CD4-positive, alpha-beta T cell (primary cell): ENCODE measurements at regions not wholly inside any gene's neighbourhood (a gene's known extent, or its start where the extent isn't known, plus 50 kb on each side); places are given as distances from the start of the nearest gene placed in this dataset.

Source experiments
- ATAC-seq: fragments of 200-7000 bp; cut with Tn5 transposase; one replicate; pipeline ENCODE4 v1.10.0; 2022; ENCODE audit warnings: mild to moderate bottlenecking; ENCODE audit not compliant: poor library complexity
- CTCF ChIA-PET: fragments of 350-600 bp; sonication (Branson Sonifier 250); formaldehyde crosslinking; loops from one replicate; lab custom pipeline; 2021; ENCODE audit warnings: antibody characterized with exemption, inconsistent platforms; lab: Charles Lee
- POLR2A ChIA-PET: fragments of 350-600 bp; sonication (Branson Sonifier 250); formaldehyde crosslinking; loops from one replicate; lab custom pipeline; 2021; ENCODE audit warnings: antibody characterized with exemption, inconsistent platforms; lab: Charles Lee
- DNase-seq, 14 experiments: peaks; one replicate each; pipeline ENCODE4 v3.0.0-alpha.2; 2013 to 2020; ENCODE audit warnings: mixed read lengths in 2 of 14
- H3K27ac ChIP-seq, 2 donors: one replicate each; pipeline versions ENCODE4 v1.5.1 to v1.7.0; 2013; ENCODE audit warnings: low read length in 2 of 2, low read depth in 1 of 2, mild to moderate bottlenecking in 1 of 2
- H3K27me3 ChIP-seq, 2 experiments: 1 replicate in 1 of 2; 2 replicates in 1 of 2; pipeline versions ENCODE4 v1.6.1 to v1.7.0; 2013; ENCODE audit warnings: low read length in 2 of 2, control low read depth in 1 of 2, mild to moderate bottlenecking in 1 of 2, moderate library complexity in 1 of 2; ENCODE audit not compliant: insufficient read depth in 2 of 2, control insufficient read depth in 1 of 2
- H3K36me3 ChIP-seq: one replicate; pipeline ENCODE4 v1.6.1; 2013; ENCODE audit warnings: low read length, control low read depth; ENCODE audit not compliant: insufficient read depth
- H3K4me1 ChIP-seq: one replicate; pipeline ENCODE4 v1.6.1; 2013; ENCODE audit warnings: low read length, control low read depth; ENCODE audit not compliant: insufficient read depth
- H3K4me3 ChIP-seq: one replicate; pipeline ENCODE4 v1.5.1; 2013; ENCODE audit warnings: mild to moderate bottlenecking, low read length, moderate library complexity
- H3K9me3 ChIP-seq, 2 experiments: 1 replicate in 1 of 2; 2 replicates in 1 of 2; pipeline versions ENCODE4 v1.6.1 to v1.7.0; 2013; ENCODE audit warnings: low read length in 2 of 2, mild to moderate bottlenecking in 2 of 2, control low read depth in 1 of 2, moderate library complexity in 1 of 2; ENCODE audit not compliant: control insufficient read depth in 1 of 2, insufficient read depth in 1 of 2
- H3K27ac Mint-ChIP-seq: one replicate; pipeline ENCODE4 v1.8.0; 2020; ENCODE audit warnings: mixed read lengths
- H3K27me3 Mint-ChIP-seq: one replicate; pipeline ENCODE4 v1.8.0; 2021; ENCODE audit warnings: mixed read lengths
- H3K36me3 Mint-ChIP-seq: one replicate; pipeline ENCODE4 v1.8.0; 2021; ENCODE audit warnings: low read depth, mixed read lengths
- H3K4me1 Mint-ChIP-seq: one replicate; pipeline ENCODE4 v1.8.0; 2021; ENCODE audit warnings: low read depth, mixed read lengths
- H3K4me3 Mint-ChIP-seq: one replicate; pipeline ENCODE4 v1.8.0; 2020; ENCODE audit warnings: mild to moderate bottlenecking, mixed read lengths
- H3K9me3 Mint-ChIP-seq: one replicate; pipeline ENCODE4 v1.8.0; 2020; ENCODE audit warnings: mixed read lengths
- CTCF ChIP-seq: fragments of 200-600 bp; IDR thresholded peaks from one replicate; pipeline ENCODE4 v1.8.0; 2022; ENCODE audit warnings: antibody characterized with exemption, mild to moderate bottlenecking
- intact Hi-C, 2 experiments: fragments of 100-400 bp; cut with DNase I in 1 of 2; cut with micrococcal nuclease in 1 of 2; formaldehyde crosslinking; loops; one replicate each; pipeline versions ENCODE4 v1.15.1 to v1.9.0; 2023 to 2025; cut with DNase I, micrococcal nuclease

- no peak overlapping the region for H3K4me3 Mint-ChIP-seq
- no peak for DNase-seq
- Histone ChIP-seq H3K4me1 (no peaks in the 10 kb centered on the region), H3K4me3 (no peak overlapping the region), H3K9me3 (no peaks in the 10 kb centered on the region), H3K36me3 (no peaks in the 10 kb centered on the region), H3K27ac (no peak overlapping the region), H3K27me3 (no peaks in the 10 kb centered on the region)
- no peaks in the 10 kb centered on the region for H3K27me3 Mint-ChIP-seq
- intact Hi-C loops: no loop called here
- POLR2A ChIA-PET: no interaction called here
- CTCF ChIA-PET: no interaction called here
- no peak for TF ChIP-seq CTCF
- no peaks in the 10 kb centered on the region for H3K9me3 Mint-ChIP-seq
- no peaks in the 10 kb centered on the region for H3K36me3 Mint-ChIP-seq
- ATAC-seq: no peak
- H3K4me1 Mint-ChIP-seq: no peaks in the 10 kb centered on the region
- H3K27ac Mint-ChIP-seq: no peak overlapping the region
These were observed 136.1 kb downstream of the ZIC5 start for GRCh38 chr13:99835442-99835841.

- Mint-ChIP-seq H3K4me3 (no peak overlapping the region), H3K4me1 (no peaks in the 10 kb centered on the region), H3K36me3 (no peaks in the 10 kb centered on the region), H3K27ac (no peak overlapping the region), H3K9me3 (no peaks in the 10 kb centered on the region), H3K27me3 (no peaks in the 10 kb centered on the region)
- H3K36me3 ChIP-seq: no peaks in the 10 kb centered on the region
- POLR2A ChIA-PET: no interaction called here
- no peaks in the 10 kb centered on the region for H3K27me3 ChIP-seq
- no peaks in the 10 kb centered on the region for H3K4me1 ChIP-seq
- H3K4me3 ChIP-seq: no peak overlapping the region
- intact Hi-C loops: no loop called here
- no peak overlapping the region for H3K27ac ChIP-seq
- ATAC-seq: no peak
- no peaks in the 10 kb centered on the region for H3K9me3 ChIP-seq
- CTCF ChIA-PET: no interaction called here
- DNase-seq: no peak
- TF ChIP-seq CTCF: no peak
These were observed 137.3 kb downstream of the ZIC5 start for GRCh38 chr13:99834246-99834645.

- ATAC-seq (no peak), DNase-seq (no peak)
- Mint-ChIP-seq H3K9me3 (no peaks in the 10 kb centered on the region), H3K36me3 (peaks cover 3% of the 10 kb centered on the region), H3K4me3 (no peak overlapping the region), H3K27ac (no peak overlapping the region), H3K4me1 (no peaks in the 10 kb centered on the region), H3K27me3 (no peaks in the 10 kb centered on the region)
- ChIA-PET CTCF (no interaction called here), POLR2A (no interaction called here)
- no peaks in the 10 kb centered on the region for H3K36me3 ChIP-seq
- H3K4me3 ChIP-seq: no peak overlapping the region
- no peaks in the 10 kb centered on the region for H3K4me1 ChIP-seq
- no peaks in the 10 kb centered on the region for H3K9me3 ChIP-seq
- no peak for TF ChIP-seq CTCF
- intact Hi-C loops: no loop called here
- no peaks in the 10 kb centered on the region for H3K27me3 ChIP-seq
- H3K27ac ChIP-seq: no peak overlapping the region
These were observed 139.2 kb downstream of the ZIC5 start for GRCh38 chr13:99832347-99832746.
